Activated CD4-positive, alpha-beta T cell treated with anti-CD3 and anti-CD28 coated beads, Interleukin-2, Interleukin-4, amounts not matched to agents 100 ng/mL and 50 ng/mL, durations not matched to agents 16 hours and 8 hours (primary cell): ENCODE measurements at regions not wholly inside any gene's neighbourhood (a gene's known extent, or its start where the extent isn't known, plus 50 kb on each side); places are given as distances from the start of the nearest gene placed in this dataset.

Source experiments
- DNase-seq: peaks from one replicate; pipeline ENCODE4 v3.0.0-alpha.2; 2020; ENCODE audit warnings: low spot score

DNA sequence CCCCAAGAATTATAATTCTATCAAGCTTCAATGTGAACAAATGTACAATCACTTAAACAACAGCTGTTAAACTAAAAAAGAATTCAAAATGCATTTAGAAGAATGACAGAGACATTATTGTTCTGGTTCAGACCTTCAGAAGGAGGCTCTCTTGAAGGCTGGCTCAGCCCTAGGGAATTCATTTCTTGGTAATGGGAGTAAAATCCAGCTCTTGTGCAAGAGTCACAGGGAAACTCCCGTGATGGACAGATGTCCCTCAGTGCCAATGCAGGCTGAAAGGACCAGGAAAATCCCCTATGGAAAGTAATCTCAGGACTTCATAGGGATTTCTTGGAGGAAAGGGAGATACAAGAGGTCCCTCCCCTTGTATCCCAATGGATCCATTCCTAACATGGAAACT lies 149.9 kb upstream of the STT3B start:
- no peak for DNase-seq

GRCh38 chr3:31384117-31384516 lies 148.6 kb upstream of the STT3B start:
- no peak for DNase-seq

- no peak for DNase-seq
Measured at GRCh38 chr3:31389939-31390338, 142.8 kb upstream of the STT3B start.

DNA sequence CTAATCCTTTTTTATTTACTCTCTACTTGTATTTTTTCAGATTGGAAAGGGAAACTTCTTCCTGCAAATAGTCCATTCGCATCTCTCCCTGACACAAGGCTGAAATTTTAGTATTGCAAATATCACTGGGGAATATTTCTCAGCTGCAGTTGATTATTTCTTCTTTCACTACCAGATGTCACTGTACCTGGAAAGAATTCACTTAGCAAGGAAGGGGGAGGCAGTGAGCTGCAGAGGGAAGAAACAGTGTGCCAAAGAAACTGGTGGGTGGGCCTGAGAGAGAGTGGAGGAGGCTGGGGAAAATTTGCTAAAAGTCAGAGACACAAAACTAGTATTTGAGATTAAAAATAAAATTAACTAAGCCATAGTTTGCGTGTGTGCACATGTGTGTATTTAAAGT lies 142.3 kb upstream of the STT3B start:
- no peak for DNase-seq

GRCh38 chr3:31391150-31391549 lies 141.6 kb upstream of the STT3B start:
- DNase-seq = no peak

- no peak for DNase-seq
Measured at GRCh38 chr3:31392568-31392967, 140.2 kb upstream of the STT3B start.

GRCh38 chr3:31399271-31399670 lies 133.5 kb upstream of the STT3B start:
- no peak for DNase-seq

DNA sequence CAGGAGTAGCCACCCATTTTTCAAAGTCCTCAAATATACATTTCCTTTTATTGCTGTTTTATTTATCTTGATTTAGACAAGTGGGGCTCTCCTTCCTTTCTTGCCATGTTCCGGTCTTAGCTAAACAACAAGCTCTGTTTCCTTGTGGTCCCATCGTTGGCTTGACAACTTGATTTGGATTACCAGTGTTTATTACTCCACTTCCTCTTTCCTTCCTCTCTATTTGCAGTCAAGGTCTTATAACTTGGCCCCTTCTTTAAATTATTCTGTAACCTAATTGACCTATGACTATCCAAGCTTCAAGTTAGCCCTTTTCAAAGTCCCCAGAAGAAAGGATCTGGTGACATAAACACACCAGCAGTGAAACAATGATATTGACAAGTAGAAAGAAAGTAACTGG lies 130.6 kb upstream of the STT3B start:
- no peak for DNase-seq

GRCh38 chr3:31403197-31403596 lies 129.5 kb upstream of the STT3B start:
- DNase-seq = no peak

DNA sequence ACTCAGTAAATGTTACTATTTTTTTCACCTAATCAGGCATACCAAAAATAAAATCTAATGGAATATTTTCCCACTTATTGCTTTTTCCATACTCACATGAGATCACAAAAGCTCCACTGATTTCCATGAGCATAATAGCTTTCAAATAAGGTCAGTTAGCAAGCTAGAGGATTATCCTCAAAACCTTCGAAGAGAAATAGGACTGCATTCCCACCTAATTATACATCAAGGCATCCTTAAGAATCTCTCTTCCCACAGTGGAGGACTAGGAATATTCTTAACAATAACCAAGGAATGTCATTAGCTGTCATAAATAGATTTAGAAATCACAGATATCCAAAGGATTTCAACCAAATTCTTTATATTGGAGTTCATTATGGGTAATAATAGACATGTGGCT lies 127.9 kb upstream of the STT3B start:
- DNase-seq = no peak

DNA sequence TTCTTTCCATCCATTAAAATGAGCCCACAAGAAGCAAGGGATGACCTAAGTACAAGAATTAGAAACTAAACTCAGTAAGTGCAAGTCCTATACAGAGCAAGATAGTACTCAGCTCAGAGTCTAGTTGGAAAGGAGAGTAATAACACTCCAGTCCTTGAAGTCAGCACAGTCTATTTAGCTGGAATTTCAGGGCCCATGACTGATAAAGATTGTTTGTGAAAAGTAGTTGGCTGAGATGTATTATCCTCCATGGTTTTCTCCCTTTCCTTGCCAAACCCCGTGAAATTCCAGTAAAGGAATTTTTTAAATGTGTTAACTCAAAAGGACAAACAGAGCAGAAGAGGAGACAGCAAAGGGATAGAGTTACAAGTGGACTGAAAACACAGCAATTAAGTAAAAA lies 127.2 kb upstream of the STT3B start:
- no peak for DNase-seq

DNA sequence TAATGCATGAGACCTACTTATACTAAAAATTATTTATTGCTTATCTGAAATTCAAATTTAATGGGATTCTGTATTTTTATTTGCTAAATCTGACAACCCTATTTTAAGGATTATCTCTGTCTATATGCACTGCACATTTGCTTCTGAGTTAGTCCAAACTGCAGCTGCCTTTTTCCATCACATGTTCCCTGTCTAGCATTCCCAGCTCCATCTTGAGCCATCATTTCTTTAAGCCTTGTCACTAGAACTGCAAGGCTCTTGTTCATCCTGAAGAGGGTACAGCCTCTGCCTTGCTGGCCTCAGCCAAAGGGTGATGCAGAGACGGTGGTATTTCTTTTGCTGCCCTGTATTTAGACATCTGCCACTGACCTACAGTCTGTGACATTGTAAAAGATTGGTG lies 125.8 kb upstream of the STT3B start:
- no peak for DNase-seq

DNA sequence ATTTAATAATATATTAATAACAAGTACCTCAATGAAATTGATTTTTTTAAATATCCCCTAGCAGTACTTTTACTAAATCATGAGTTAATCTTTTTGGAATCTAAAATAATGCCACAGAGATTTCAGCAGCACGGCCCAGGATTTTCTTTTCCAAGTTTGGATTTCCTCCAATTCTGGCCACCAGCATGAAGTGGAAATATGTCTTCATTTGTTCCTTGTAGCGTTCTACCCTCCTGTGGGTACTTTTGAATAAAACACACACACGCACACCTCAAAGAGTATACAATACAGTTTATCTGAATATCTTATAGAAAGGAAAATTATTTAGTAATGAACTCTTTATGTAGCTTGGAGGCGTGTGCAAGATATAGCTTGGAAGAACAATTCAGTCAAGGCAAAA lies 125.1 kb upstream of the STT3B start:
- DNase-seq = no peak

DNA sequence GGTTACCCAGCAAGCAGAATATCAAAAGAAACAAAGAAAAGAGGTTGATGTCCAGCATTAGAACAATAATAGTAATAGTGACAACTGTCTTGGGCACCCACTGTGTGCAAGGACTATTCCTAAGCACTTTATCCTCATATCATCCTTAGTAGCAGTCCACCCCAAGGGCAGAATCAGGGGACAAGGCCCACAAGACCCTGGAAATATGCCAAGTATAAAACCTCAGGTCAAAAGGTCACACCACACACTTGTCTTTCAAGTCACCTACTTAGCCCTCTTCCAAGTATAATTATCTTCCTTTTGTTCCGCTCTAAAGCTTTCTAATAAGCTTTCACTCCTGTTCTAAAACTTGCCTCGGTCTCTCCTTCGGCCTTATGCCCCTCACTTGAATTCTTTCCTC lies 124.0 kb upstream of the STT3B start:
- no peak for DNase-seq

DNA sequence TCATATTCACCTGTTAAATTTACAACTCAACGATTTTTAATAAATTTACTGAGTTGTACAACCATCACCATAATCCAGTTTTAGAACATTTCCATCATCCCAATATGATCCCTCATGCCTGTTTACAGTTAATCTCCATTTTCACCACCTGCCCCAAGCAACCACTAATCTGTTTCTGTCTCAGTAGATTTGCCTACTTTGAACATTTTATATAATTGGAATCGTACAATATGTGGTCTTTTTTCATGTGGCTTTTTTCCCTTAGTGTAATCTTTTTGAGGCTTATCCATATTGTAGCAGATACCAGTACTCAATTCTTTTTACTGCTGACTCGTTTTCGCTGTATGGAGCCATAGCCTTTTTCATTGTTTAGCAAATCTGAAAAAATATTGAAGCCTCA lies 123.3 kb upstream of the STT3B start:
- DNase-seq = no peak

DNA sequence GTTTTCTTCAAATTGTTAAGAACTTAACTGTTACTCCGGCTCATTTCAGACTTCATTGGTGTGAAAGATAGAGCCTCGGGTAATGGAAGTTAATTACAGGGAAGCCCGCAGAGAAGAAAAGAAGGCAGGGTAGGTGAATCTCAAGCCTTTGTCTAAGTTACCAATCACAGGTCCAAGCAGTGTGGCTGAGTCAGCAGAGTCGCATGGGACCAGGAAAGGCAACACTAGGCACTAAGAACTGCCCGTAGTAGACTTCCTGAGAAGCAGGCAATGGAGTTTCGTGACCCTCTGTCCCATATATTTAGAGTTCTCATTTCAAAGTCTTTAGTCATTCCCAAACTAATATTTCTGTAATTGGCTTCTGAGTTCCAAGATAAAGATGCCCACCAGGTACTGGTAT lies 122.9 kb upstream of the STT3B start:
- DNase-seq = no peak

DNA sequence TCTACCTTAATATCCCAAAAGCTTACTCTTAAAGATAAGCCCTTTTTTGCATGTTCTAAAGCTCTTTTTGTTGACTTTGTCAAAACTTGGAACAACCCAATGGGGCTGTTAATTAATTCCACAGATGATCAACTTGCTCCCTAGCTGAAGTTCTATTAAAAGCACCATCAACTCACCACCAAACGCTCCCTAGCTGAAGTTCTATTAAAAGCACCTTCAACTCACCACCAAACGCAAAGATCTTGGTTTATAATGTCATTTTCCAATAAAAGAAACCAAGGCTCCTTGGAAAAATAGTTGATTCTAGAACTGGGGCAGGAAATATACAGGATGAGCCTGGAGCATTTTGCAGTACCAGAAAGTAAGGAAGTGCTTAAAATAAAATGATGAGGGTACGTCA lies 122.3 kb upstream of the STT3B start:
- no peak for DNase-seq

DNA sequence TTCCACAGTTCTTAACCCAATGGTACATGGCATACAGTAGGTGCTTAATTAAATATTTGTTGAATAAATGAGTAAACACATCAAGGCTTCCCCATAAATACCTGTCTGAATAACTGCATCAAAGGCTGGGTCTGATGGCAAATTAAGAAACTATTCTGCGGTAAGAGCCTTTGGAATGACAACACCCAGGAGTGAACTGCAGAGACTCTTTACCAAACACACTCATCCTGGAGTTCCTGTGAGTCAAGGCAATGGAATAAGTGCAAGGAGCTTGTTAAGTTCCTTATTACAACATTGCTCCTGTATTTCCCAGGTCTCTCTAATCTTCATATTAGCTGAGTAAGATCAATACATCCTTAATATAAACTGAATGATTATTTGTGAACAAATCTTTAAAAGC lies 119.9 kb upstream of the STT3B start:
- no peak for DNase-seq

DNA sequence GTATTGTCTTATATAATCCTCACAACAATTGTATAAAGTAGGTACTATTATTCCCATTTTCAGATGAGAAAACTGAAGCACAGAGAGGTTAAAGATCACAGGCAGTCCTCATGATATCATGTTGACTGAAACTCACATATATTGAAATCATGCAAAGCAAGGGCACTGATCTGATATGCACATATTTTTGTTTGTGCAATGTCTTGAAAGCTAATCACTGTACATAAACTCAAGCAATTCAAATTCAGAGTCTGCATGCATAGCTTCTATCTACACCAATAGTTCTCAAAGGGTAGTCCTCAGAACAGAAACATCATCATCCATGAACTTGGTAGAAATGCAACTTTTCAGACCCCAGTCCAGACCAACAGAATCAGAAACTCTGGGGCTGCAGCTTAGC lies 119.2 kb upstream of the STT3B start:
- no peak for DNase-seq

- DNase-seq = no peak
Measured at GRCh38 chr3:31416980-31417379, 115.7 kb upstream of the STT3B start.

DNA sequence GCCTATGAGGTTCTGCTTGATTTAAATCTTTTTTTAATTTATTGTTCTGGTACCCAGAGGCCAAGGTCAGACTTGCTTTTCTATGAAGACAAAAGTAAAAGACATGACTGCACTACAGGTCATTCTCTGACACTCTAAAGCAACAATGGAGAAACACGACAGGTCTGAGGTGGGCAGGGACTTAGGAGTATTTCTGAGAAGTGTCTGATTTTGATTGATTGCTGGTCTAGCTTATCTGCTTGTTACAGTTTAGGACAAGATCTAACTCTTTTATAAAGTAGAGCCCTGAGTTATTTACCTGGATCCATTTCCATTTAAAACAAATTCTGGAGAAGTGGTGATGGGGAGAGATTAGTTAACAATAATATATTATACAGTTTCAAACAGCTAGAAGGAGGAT lies 115.2 kb upstream of the STT3B start:
- DNase-seq = no peak

GRCh38 chr3:31420311-31420710 lies 112.4 kb upstream of the STT3B start:
- no peak for DNase-seq

DNA sequence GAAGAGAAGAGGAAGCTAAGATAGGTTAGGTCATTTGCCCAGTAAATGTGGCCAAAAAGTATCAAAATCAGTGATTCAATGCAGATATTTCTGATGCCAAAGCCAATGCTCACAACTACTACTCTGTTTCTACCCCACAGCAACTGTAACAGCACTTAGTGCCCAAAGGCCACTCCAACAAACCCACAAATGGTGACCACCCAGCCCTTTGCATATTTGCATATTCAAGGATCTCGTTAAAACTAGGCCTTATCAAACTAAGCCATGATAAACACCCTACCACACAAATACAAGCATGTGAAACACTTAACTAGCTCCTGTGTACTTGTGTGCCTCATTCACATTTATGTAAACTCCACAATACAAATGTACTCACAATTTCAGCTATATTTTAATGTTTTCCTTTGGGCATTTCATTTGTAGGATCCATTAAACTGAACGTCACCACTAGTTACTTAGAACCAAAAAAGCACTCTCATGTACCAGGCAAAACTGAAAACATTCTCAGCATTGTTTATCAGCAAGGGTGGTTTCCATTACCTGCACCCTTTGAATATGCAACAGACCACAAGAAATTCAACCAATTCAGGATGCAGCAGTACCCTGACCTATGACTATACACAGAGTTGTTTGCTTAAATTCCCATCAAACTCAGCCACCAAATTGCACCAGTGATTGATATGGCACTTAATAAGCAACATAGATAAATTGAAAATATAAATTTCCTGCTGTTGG lies 111.2 kb upstream of the STT3B start:
- DNase-seq = no peak

- no peak for DNase-seq
Measured at GRCh38 chr3:31422237-31422636, 110.5 kb upstream of the STT3B start.

DNA sequence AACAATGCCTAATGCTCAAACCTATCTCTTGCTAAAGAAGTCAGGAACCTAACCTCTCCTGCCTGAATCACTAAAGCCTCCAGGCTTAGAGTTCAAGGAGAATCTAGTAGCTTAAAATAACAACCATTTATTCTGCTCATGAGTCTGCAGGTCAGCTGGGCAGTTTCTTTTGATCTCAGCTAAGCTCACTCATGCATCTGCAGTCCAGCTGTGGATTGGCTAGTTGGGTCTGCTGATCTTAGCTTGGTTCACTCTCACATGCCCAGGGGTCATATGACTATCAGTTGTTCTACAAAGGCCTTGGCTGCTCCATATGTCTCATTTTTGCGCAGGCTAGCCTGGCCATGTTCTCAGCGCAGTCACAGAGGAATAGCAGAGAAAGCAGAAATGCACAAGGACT lies 109.2 kb upstream of the STT3B start:
- DNase-seq = no peak
